HFFc6 (cell line): ENCODE measurements at regions not wholly inside any gene's neighbourhood (a gene's known extent, or its start where the extent isn't known, plus 50 kb on each side); places are given as distances from the start of the nearest gene placed in this dataset.

Experiments
- DNase-seq: peaks from one replicate; pipeline ENCODE4 v3.0.0-alpha.2; 2018
- H3K27ac Mint-ChIP-seq: 2 replicates; pipeline ENCODE4 v1.8.0; 2020; ENCODE audit warnings: mild to moderate bottlenecking, mixed read lengths
- H3K27me3 Mint-ChIP-seq: 2 replicates; pipeline ENCODE4 v1.8.0; 2021; ENCODE audit warnings: mild to moderate bottlenecking, moderate library complexity, mixed read lengths; ENCODE audit not compliant: insufficient read depth
- H3K36me3 Mint-ChIP-seq: 2 replicates; pipeline ENCODE4 v1.8.0; 2021; ENCODE audit warnings: low read depth, mixed read lengths
- H3K4me1 Mint-ChIP-seq: 2 replicates; pipeline ENCODE4 v1.8.0; 2020; ENCODE audit warnings: low read depth, mixed read lengths
- H3K4me3 Mint-ChIP-seq: 2 replicates; pipeline ENCODE4 v1.8.0; 2020; ENCODE audit warnings: mild to moderate bottlenecking, moderate library complexity, mixed read lengths
- H3K9me3 Mint-ChIP-seq: 2 replicates; pipeline ENCODE4 v1.8.0; 2020; ENCODE audit warnings: mild to moderate bottlenecking, mixed read lengths
- TF ChIP-seq, protein P1 (sequence below): fragments of 200-600 bp; sonication (generic); IDR thresholded peaks from 2 replicates; pipeline ENCODE4 v1.5.0; 2021; ENCODE audit warnings: antibody characterized with exemption, mild to moderate bottlenecking

- no peaks in the 10 kb centered on the region for H3K9me3 Mint-ChIP-seq
- TF ChIP-seq, protein P1, sequence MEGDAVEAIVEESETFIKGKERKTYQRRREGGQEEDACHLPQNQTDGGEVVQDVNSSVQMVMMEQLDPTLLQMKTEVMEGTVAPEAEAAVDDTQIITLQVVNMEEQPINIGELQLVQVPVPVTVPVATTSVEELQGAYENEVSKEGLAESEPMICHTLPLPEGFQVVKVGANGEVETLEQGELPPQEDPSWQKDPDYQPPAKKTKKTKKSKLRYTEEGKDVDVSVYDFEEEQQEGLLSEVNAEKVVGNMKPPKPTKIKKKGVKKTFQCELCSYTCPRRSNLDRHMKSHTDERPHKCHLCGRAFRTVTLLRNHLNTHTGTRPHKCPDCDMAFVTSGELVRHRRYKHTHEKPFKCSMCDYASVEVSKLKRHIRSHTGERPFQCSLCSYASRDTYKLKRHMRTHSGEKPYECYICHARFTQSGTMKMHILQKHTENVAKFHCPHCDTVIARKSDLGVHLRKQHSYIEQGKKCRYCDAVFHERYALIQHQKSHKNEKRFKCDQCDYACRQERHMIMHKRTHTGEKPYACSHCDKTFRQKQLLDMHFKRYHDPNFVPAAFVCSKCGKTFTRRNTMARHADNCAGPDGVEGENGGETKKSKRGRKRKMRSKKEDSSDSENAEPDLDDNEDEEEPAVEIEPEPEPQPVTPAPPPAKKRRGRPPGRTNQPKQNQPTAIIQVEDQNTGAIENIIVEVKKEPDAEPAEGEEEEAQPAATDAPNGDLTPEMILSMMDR, result peak; percentile 82
- no peaks in the 10 kb centered on the region for H3K36me3 Mint-ChIP-seq
- no peak overlapping the region for H3K27ac Mint-ChIP-seq
- H3K4me3 Mint-ChIP-seq, result no peak overlapping the region
- peak; percentile 51 for DNase-seq
- H3K27me3 Mint-ChIP-seq, result peaks cover 12% of the 10 kb centered on the region
- peaks cover 6% of the 10 kb centered on the region; the same call in 1 of the 2 replicates for H3K4me1 Mint-ChIP-seq
Observed at GRCh38 chr18:54444319-54444914, 86.7 kb downstream of the C18orf54 start.

GRCh38 chr18:54453996-54454395 is 96.3 kb downstream of the C18orf54 start:
- no peaks in the 10 kb centered on the region for H3K9me3 Mint-ChIP-seq
- no peak overlapping the region for H3K4me3 Mint-ChIP-seq
- no peaks in the 10 kb centered on the region for H3K4me1 Mint-ChIP-seq
- TF ChIP-seq, protein P1, result no peak
- DNase-seq, result no peak
- no peaks in the 10 kb centered on the region for H3K36me3 Mint-ChIP-seq
- H3K27ac Mint-ChIP-seq, result no peak overlapping the region
- H3K27me3 Mint-ChIP-seq, result peaks cover 8% of the 10 kb centered on the region; the same call in 1 of the 2 replicates

DNA sequence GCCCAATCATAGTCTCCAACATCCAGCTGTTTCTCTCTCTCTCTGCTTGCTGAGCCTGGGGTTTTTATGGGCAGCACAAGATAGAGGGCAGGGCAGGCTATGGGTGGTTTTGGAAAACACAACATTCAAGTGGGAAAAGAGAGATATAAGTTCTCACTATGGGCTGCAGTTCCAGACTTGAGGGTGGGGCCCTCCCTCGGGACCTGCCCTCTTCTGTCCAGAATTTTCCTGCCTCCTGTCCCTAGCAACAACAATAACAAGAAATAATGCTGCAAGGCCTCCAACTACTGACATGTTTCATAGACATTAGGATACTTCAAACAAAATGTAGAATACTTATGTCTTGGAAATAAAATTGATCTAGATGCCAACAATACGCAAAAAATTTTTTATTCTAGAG is 107.8 kb downstream of the C18orf54 start:
- H3K4me3 Mint-ChIP-seq, result no peak overlapping the region
- TF ChIP-seq, protein P1, result no peak
- peaks cover 4% of the 10 kb centered on the region for H3K27me3 Mint-ChIP-seq
- H3K36me3 Mint-ChIP-seq, result no peaks in the 10 kb centered on the region
- no peaks in the 10 kb centered on the region for H3K9me3 Mint-ChIP-seq
- H3K4me1 Mint-ChIP-seq, result no peaks in the 10 kb centered on the region
- no peak for DNase-seq
- no peak overlapping the region for H3K27ac Mint-ChIP-seq

DNA sequence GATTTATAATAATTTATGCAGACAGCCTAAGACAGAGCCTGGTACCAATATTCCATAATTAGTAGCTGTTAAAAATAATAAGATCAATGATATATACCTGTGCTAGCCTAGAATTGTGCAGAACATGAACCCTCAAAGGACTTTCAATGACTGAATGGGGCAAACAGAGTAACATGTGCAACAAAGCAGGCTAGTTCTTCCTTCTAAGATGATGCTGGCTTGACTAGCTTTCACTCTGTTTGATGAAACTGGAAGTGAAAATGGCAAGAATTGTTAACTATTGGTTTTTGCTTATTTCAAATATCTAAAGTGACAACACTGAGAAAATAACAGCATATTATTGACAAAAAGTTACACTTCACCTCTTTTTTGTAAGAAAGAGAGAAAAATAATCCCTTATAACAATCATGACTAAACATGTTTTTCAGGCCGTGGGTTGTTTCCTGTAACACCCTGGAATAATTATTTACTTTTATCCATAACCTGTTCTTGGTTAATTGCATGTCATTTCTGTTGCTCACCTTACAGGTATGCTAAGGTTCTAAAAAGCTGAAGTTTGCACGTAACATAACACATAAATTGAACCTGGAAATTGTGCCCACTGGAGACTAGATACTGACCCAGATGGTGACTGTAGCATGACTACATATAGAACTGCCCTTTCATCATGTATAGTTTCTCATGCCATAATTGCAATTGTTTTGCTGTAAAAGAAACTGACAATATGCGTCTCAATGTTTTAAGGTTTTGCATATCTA is 108.7 kb downstream of the C18orf54 start:
- Mint-ChIP-seq H3K9me3 (no peaks in the 10 kb centered on the region), H3K4me1 (no peaks in the 10 kb centered on the region), H3K27me3 (peaks cover 4% of the 10 kb centered on the region), H3K4me3 (no peak overlapping the region), H3K36me3 (no peaks in the 10 kb centered on the region), H3K27ac (no peak overlapping the region)
- TF ChIP-seq, protein P1, result no peak
- DNase-seq, result no peak

DNA sequence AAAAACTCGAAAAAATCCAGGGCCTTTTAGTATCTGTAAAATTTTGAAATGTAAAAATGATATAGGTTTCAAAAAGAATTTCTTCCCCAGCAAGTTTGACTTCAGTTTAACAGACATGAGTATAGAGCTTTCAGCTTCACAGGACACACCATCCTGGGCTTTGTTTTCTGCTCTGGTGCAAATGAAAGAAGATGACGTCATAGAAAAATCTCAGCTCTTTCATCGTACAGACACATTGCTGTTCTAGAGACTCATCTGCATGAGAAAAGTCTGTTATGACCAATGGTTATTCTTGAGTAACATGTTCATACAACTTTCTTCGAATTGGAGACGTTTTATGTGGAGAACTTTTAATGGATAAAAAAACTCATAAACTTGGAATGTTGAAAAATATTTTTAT is 111.7 kb upstream of the DYNAP start:
- no peak overlapping the region for H3K27ac Mint-ChIP-seq
- H3K4me3 Mint-ChIP-seq, result no peak overlapping the region
- no peaks in the 10 kb centered on the region for H3K36me3 Mint-ChIP-seq
- H3K27me3 Mint-ChIP-seq, result no peaks in the 10 kb centered on the region
- no peaks in the 10 kb centered on the region for H3K4me1 Mint-ChIP-seq
- DNase-seq, result no peak
- no peaks in the 10 kb centered on the region for H3K9me3 Mint-ChIP-seq
- TF ChIP-seq, protein P1, result no peak
